C4-2B (cell line): ENCODE measurements at regions not wholly inside any gene's neighbourhood (a gene's known extent, or its start where the extent isn't known, plus 50 kb on each side); places are given as distances from the start of the nearest gene placed in this dataset.

Source experiments
- ZFX ChIP-seq: fragments of 450-650 bp; IDR thresholded peaks from 2 replicates; pipeline ENCODE4 v1.6.1; 2017
- TF ChIP-seq, protein P1 (sequence below): fragments of 450-650 bp; conservative IDR thresholded peaks from 2 replicates; pipeline ENCODE4 v1.5.1; 2017; ENCODE audit warnings: mild to moderate bottlenecking

DNA sequence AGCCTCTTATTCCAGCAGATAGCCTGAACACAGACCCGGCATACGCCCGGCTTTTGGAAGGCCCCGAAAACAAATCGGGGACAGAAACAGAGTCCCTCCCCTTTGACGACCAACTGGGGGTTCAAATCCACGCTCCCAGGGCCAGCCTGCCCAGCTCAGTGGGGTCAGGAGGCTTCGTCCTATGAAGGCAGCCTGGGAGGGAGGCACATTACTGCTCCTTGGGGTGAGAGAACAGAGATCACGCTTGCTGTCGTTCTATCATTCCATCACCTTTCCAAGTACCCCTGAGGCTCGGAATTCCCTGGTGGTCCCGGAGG lies 208.8 kb upstream of the SALL3 start:
- TF ChIP-seq, protein P1, sequence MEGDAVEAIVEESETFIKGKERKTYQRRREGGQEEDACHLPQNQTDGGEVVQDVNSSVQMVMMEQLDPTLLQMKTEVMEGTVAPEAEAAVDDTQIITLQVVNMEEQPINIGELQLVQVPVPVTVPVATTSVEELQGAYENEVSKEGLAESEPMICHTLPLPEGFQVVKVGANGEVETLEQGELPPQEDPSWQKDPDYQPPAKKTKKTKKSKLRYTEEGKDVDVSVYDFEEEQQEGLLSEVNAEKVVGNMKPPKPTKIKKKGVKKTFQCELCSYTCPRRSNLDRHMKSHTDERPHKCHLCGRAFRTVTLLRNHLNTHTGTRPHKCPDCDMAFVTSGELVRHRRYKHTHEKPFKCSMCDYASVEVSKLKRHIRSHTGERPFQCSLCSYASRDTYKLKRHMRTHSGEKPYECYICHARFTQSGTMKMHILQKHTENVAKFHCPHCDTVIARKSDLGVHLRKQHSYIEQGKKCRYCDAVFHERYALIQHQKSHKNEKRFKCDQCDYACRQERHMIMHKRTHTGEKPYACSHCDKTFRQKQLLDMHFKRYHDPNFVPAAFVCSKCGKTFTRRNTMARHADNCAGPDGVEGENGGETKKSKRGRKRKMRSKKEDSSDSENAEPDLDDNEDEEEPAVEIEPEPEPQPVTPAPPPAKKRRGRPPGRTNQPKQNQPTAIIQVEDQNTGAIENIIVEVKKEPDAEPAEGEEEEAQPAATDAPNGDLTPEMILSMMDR, result no peak
- no peak for TF ChIP-seq ZFX
